Coronary artery (tissue), 2 donors: ENCODE measurements at regions not wholly inside any gene's neighbourhood (a gene's known extent, or its start where the extent isn't known, plus 50 kb on each side); places are given as distances from the start of the nearest gene placed in this dataset.

Experiments used
- DNase-seq: peaks from one replicate; pipeline ENCODE4 v3.0.0-alpha.2; 2017; ENCODE audit warnings: low spot score
- H3K27ac ChIP-seq, 2 donors: fragments of 200-600 bp; sonication (generic); one replicate each; pipeline ENCODE4 v1.5.1; 2016 to 2019
- H3K4me3 ChIP-seq: fragments of 200-600 bp; sonication (generic); 2 replicates; pipeline ENCODE4 v1.5.1; 2016; ENCODE audit warnings: mild to moderate bottlenecking, moderate library complexity
- CTCF ChIP-seq: fragments of 200-600 bp; sonication (generic); IDR thresholded peaks from one replicate; pipeline ENCODE4 v1.5.1; 2019; ENCODE audit warnings: antibody characterized with exemption

- no peak for DNase-seq
- no peak for TF ChIP-seq CTCF
- H3K27ac ChIP-seq = no peak overlapping the region
- H3K4me3 ChIP-seq = no peak overlapping the region
These were observed 567.6 kb upstream of the MMS22L start for GRCh38 chr6:97850458-97851212.

GRCh38 chr6:97863697-97864096 lies 580.7 kb upstream of the MMS22L start:
- Histone ChIP-seq H3K4me3 (no peak overlapping the region), H3K27ac (no peak overlapping the region)
- no peak for DNase-seq
- TF ChIP-seq CTCF = no peak

GRCh38 chr6:97864366-97864765 lies 581.4 kb upstream of the MMS22L start:
- no peak for TF ChIP-seq CTCF
- H3K4me3 ChIP-seq = no peak overlapping the region
- no peak overlapping the region for H3K27ac ChIP-seq
- no peak for DNase-seq

- no peak overlapping the region for H3K4me3 ChIP-seq
- no peak for DNase-seq
- no peak overlapping the region for H3K27ac ChIP-seq
- TF ChIP-seq CTCF = no peak
These were observed 581.8 kb upstream of the MMS22L start for GRCh38 chr6:97864826-97865225.

GRCh38 chr6:97865612-97866011 lies 582.6 kb upstream of the MMS22L start:
- Histone ChIP-seq H3K4me3 (no peak overlapping the region), H3K27ac (no peak overlapping the region)
- no peak for TF ChIP-seq CTCF
- no peak for DNase-seq

- no peak for DNase-seq
- TF ChIP-seq CTCF = no peak
- Histone ChIP-seq H3K27ac (no peak overlapping the region), H3K4me3 (no peak overlapping the region)
These were observed 583.6 kb upstream of the MMS22L start for GRCh38 chr6:97866616-97867015.

- no peak for TF ChIP-seq CTCF
- H3K27ac ChIP-seq = no peak overlapping the region
- H3K4me3 ChIP-seq = no peak overlapping the region
- DNase-seq = no peak
These were observed 584.2 kb upstream of the MMS22L start for GRCh38 chr6:97867177-97867576.
